Urinary bladder (tissue), 3 donors: ENCODE measurements at regions not wholly inside any gene's neighbourhood (a gene's known extent, or its start where the extent isn't known, plus 50 kb on each side); places are given as distances from the start of the nearest gene placed in this dataset.

Experiments
- DNase-seq: peaks from one replicate; pipeline ENCODE4 v3.0.0-alpha.2; 2015; ENCODE audit errors: extremely low spot score
- H3K27ac ChIP-seq: one replicate; pipeline ENCODE4 v1.5.1; 2013; ENCODE audit warnings: low read depth, mild to moderate bottlenecking, moderate library complexity
- H3K36me3 ChIP-seq: one replicate; pipeline ENCODE4 v1.6.1; 2013; ENCODE audit warnings: mild to moderate bottlenecking, moderate library complexity; ENCODE audit not compliant: insufficient read depth
- H3K4me1 ChIP-seq: one replicate; pipeline ENCODE4 v1.6.1; 2013; ENCODE audit warnings: mild to moderate bottlenecking, moderate library complexity; ENCODE audit not compliant: insufficient read depth
- H3K4me3 ChIP-seq: one replicate; pipeline ENCODE4 v1.5.1; 2013; ENCODE audit warnings: low read depth, low read length
- WGBS: extraction: QIAGEN DNeasy Blood & Tissue Kit; methylation state at CpG from one replicate; pipeline ENCODE4 v1.1.7; 2013; 5-methylcytosine and 5-hydroxymethylcytosine counted together
- donor health status: healthy with polysubstance abuse.
- donor health status: healthy.

DNA sequence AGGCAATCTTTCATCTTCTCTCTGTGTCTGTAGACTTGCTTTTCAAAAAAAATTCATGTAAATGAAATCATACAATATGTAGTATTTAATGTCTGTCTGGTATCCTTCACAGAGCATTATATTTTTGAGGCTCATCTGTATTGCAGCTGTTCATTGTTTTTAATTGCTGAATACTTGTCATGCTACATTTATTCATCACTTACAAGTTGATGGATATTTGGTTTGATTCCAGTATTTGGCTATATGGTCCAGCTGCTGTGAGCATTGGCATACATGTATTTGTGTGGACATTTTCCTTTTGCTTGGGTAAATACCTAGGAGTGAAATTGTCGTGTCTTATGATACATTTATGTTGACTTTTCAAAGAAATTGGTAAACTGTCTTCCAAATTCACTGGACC lies 441.4 kb downstream of the DCDC2C start:
- WGBS, result 68% methylated on average over 1 of the region's 1 CpG
- Histone ChIP-seq H3K4me3 (no peak overlapping the region), H3K36me3 (no peaks in the 10 kb centered on the region), H3K27ac (no peak overlapping the region), H3K4me1 (no peaks in the 10 kb centered on the region)
- no peak for DNase-seq

DNA sequence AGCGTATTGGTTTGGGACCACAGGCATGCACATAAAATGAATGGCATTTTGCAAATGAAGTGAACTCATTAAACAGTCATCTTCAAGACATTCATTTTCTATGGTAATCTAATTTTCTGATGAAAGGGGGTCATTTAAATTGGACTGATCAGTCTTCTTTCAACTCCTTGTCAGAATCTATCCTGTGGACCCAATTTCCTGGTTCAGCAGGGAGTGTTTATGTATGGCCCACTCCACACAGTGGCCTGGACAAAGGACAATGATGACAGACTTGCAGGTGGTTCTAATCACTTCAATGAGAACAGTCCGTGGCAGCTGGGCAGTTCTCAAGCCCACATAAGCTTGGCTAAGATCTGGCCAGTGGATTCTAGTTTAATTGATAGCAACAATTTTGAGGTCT lies 448.1 kb downstream of the DCDC2C start:
- WGBS, result 53% methylated on average over 2 of the region's 2 CpGs
- DNase-seq, result no peak
- no peak overlapping the region for H3K4me3 ChIP-seq
- no peak overlapping the region for H3K27ac ChIP-seq
- no peaks in the 10 kb centered on the region for H3K36me3 ChIP-seq
- H3K4me1 ChIP-seq, result no peaks in the 10 kb centered on the region

DNA sequence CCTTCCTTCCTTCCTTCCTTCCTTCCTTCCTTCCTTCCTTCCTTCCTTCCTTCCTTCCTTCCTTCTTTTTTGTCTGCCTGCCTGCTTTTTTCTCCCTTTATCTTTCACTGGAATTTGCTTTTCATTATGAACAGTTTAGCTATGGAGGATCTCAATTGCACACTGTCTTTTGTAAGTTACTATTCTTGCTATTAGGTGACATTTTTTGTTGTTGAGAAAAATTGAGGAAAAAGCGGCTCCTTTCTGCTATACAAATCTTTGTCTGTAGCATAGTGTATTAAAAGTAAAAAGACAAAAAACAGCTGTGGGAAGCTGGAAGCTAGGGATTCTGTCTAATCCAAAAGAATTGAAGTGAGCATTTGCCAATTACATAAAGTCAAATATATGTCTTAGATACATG lies 448.7 kb downstream of the DCDC2C start:
- Histone ChIP-seq H3K4me1 (no peaks in the 10 kb centered on the region), H3K4me3 (no peak overlapping the region), H3K36me3 (no peaks in the 10 kb centered on the region), H3K27ac (no peak overlapping the region)
- DNase-seq, result no peak
- WGBS, result 62% methylated on average over 1 of the region's 1 CpG

DNA sequence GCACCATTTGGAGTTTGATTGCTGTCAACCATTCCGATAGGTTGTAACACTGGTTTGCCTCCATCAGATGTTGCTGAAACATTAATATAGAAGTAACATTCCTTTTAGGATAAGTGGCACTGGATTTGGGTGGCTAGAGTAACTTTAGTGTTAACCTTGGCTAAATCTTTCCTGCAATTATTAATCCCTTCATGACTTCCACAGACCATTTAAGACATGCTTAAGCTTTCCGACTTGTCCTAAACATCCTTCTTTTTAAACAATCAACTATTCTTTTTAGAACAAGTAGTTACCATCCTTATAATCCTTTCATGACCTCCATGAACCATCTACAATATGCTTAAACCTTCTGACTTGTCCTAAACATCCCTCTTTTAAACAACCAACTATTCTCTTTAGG lies 465.5 kb downstream of the DCDC2C start:
- Histone ChIP-seq H3K27ac (no peak overlapping the region), H3K4me1 (no peaks in the 10 kb centered on the region), H3K4me3 (no peak overlapping the region), H3K36me3 (no peaks in the 10 kb centered on the region)
- DNase-seq, result no peak
- 87% methylated on average over 2 of the region's 2 CpGs for WGBS

DNA sequence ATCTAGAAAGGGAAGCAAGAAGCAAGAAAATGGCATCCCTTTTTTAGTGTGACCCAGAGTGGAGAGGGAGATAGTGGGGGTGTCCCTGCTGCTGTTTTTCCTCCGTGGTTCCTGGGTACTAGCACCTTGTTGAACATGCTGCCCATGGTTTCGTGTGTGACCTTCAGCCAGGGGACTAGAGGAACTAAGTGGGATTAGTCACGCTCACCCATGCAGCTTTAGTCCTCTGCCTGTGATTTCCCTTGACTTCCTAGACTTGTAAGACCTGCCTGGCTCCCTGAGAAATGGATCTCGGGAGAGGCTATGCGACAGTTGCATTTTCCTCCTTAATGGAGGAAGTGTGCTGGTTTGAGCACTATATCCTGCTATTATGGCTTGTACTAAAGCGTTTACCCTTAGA lies 471.4 kb downstream of the DCDC2C start:
- no peaks in the 10 kb centered on the region for H3K36me3 ChIP-seq
- 75% methylated on average over 6 of the region's 6 CpGs for WGBS
- H3K27ac ChIP-seq, result no peak overlapping the region
- no peak overlapping the region for H3K4me3 ChIP-seq
- no peaks in the 10 kb centered on the region for H3K4me1 ChIP-seq
- DNase-seq, result no peak

DNA sequence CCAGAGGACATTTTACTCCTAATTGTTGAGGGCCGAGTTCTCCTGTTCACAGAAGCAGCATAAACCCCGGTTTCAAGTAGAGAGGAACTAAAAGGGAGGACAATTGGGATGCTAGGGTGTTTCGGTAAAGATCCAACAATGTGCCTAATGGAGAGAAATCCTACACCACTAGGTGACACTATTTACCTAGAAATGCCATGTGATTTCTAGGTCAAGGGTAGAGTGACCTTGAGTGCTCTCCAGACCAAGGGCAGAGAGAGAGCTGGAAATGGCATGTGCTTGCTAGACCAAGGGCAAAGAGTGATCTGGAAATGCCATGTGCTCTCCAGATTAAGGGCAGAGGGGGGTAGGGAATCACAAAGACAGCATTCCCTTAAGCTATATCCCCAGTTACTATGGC lies 472.0 kb downstream of the DCDC2C start:
- 84% methylated on average over 3 of the region's 3 CpGs for WGBS
- no peak overlapping the region for H3K4me3 ChIP-seq
- H3K36me3 ChIP-seq, result no peaks in the 10 kb centered on the region
- no peak for DNase-seq
- H3K4me1 ChIP-seq, result no peaks in the 10 kb centered on the region
- H3K27ac ChIP-seq, result no peak overlapping the region

DNA sequence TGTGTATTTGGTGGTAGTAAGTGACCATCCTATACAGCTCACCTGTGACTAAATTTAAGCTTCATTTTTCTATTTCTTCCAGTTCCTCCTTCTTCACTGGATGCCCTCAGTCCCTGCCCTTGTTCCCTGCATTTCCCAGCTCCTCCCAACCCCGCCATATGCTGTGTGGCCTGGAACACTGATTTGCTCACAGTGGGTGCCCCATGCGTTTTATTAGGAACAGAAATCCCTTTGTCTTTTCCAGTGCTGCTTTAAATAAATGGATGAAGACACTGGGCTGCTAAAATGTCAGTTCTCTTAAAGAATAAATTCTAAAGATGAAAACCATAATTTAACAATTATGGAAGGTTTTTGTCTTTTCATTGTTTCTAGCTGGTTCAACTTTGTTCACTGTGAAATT lies 477.3 kb downstream of the DCDC2C start:
- DNase-seq, result no peak
- Histone ChIP-seq H3K36me3 (no peaks in the 10 kb centered on the region), H3K27ac (no peak overlapping the region), H3K4me3 (no peak overlapping the region), H3K4me1 (no peaks in the 10 kb centered on the region)
- WGBS, result 61% methylated on average over 2 of the region's 2 CpGs

DNA sequence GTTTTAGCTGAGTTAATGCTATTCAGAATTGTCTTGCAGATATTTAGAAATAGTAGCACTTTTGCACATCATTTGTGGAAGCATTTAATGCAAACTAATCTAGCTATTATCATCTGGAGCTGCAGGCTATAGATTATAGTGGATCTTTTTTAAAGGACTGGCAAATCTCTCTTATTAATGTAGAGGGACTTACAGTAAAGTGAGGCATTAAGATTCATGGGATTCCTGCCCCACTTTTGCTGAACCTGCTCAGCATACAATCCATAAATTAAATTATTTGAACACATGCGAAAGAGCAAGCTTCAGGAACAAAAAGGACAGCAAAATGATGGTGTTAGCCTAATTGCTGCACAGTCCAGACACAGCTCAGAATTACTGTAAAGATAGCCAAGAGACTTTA lies 477.7 kb downstream of the DCDC2C start:
- Histone ChIP-seq H3K27ac (no peak overlapping the region), H3K36me3 (no peaks in the 10 kb centered on the region), H3K4me1 (no peaks in the 10 kb centered on the region), H3K4me3 (no peak overlapping the region)
- no peak for DNase-seq
- 70% methylated on average over 1 of the region's 1 CpG for WGBS

DNA sequence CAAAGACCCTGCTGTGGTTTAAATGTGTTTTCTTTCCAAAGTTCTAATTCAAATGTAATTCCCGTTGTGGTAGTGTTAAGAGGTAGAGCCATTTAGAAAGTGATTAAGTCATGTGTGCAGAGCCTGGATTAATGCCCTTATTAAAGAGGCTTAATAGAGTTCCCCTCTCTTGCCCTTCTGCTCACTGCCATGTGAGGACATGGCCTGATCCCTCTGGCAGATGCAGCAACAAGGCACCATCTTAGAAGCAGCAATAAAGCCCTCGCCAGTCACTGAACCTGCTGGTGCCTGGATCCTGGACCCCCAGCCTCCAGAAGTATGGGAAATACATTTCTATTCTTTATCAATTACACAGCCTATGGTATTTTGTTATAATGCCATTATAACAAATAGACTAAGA lies 485.2 kb downstream of the DCDC2C start:
- H3K4me1 ChIP-seq, result no peaks in the 10 kb centered on the region
- no peak overlapping the region for H3K27ac ChIP-seq
- H3K4me3 ChIP-seq, result no peak overlapping the region
- no peak for DNase-seq
- 87% methylated on average over 2 of the region's 2 CpGs for WGBS
- no peaks in the 10 kb centered on the region for H3K36me3 ChIP-seq

DNA sequence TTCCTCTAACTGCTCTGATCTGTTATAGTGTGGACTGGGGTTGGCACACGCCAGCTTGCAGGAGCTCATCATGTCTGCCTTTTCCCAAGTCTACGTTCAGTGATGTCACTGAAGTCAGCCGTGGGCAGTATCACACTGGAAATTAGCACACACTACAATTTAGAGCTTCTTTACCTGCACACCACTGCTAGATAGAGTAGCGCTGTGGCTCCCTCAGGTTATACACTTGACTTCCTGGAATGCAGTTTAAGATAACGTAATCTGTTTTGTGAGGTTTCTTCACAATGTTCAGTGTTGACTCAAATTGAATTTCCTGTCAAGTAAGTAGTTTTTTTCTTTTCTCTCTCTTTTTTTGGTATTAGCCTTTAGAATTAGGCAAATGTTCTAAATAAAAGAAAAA lies 487.2 kb downstream of the DCDC2C start:
- no peak overlapping the region for H3K4me3 ChIP-seq
- no peak overlapping the region for H3K27ac ChIP-seq
- no peak for DNase-seq
- H3K4me1 ChIP-seq, result no peaks in the 10 kb centered on the region
- 72% methylated on average over 5 of the region's 5 CpGs for WGBS
- no peaks in the 10 kb centered on the region for H3K36me3 ChIP-seq

DNA sequence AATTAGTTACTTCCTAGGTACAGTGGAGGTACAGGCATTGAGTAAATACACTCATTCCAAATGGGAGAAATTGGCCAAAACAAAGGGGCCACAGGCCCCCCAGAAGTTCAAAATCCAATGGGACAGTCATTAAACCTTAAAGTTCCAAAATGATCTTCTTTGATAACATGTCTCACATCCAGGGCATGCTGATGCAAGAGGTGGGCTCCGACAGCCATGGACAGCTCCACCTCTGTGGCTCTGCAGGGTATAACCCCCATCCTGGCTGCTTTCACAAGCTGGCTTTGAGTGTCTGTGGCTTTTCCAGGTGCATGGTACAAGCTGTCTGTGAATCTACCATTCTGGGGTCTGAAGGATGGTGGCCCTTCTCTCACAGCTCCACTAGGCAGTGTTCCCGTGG lies 488.7 kb downstream of the DCDC2C start:
- Histone ChIP-seq H3K4me3 (no peak overlapping the region), H3K27ac (no peak overlapping the region), H3K36me3 (no peaks in the 10 kb centered on the region), H3K4me1 (no peaks in the 10 kb centered on the region)
- no peak for DNase-seq
- WGBS, result 85% methylated on average over 2 of the region's 2 CpGs

DNA sequence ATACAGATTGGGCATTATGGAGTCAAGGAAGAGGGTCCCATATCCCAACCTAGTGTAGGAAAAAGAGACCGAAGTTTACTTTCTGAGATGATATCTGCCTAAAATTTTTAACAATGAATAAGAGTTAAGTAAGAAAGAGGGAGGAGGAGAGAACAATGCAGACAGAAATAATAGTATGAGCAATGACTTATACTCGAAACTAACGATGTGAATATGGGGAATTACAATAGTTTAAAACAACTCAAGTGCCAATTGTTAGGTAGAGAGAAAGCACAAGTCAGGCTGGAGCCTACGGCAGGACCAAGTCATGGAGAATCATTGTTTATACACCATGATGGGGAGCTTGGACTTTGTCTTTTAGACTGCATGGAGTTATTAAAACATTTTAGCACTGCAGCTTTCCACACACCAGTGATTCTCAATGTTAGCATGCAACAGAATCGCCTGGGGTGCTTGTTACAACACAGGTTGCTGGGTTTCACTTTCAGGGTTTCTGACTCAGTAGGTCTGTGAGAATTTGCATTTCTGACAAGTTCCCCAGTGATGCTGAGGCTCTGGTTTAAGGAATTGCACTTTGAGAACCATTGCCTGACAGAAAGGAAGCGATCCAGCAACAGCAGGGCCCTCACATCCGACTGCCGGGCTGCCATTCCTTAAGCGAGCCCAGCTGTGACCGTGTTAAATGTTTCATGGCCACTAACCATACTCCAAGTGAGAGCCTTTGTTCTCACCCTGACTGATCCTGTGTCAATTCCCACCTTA lies 511.2 kb downstream of the DCDC2C start:
- DNase-seq, result no peak
- H3K36me3 ChIP-seq, result no peaks in the 10 kb centered on the region
- H3K4me1 ChIP-seq, result no peaks in the 10 kb centered on the region
- H3K4me3 ChIP-seq, result no peak overlapping the region
- 69% methylated on average over 10 of the region's 10 CpGs for whole genome bisulfite sequencing
- H3K27ac ChIP-seq, result no peak overlapping the region

DNA sequence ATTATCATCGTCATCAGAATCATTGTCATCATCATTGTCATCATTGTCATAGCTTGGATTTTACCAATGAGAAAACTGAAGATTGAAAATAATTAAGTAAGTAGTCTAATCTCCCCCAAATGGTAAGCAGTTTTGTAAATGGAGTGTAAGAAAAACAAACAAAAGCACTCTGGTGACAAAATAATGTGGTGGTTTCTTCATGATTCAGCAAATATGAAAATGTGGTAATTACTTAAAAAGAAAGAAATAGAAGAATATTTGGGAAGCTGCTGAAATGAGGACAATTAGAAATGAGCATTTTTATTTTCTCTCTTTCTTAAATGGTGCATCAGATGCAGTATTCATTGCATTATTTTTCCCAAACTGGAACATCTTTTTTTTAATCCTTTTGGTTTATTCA lies 514.4 kb downstream of the DCDC2C start:
- H3K4me1 ChIP-seq, result no peaks in the 10 kb centered on the region
- 78% methylated on average over 1 of the region's 1 CpG for WGBS
- DNase-seq, result no peak
- no peak overlapping the region for H3K4me3 ChIP-seq
- no peak overlapping the region for H3K27ac ChIP-seq
- H3K36me3 ChIP-seq, result no peaks in the 10 kb centered on the region

DNA sequence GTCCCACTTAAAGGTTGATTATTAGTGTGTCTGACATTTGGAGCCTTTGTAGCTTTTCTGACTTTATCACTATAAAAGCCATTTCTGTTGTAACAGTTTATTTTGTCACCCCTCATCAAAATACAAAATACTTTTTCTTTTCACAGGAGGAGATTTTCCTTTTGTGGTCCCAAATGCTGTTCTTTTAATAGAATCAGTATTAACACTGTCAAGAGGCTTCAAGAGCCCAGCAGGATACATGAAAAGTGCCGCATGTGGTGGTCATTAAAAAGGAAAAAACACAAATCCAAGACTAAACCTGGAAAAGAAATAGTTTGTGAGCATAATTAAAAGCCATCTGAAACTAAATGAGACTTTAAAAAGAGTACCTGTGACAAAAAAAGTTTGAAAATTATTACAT lies 515.7 kb downstream of the DCDC2C start:
- Histone ChIP-seq H3K4me1 (no peaks in the 10 kb centered on the region), H3K4me3 (no peak overlapping the region), H3K27ac (no peak overlapping the region), H3K36me3 (no peaks in the 10 kb centered on the region)
- no peak for DNase-seq
- WGBS, result 59% methylated on average over 1 of the region's 1 CpG

DNA sequence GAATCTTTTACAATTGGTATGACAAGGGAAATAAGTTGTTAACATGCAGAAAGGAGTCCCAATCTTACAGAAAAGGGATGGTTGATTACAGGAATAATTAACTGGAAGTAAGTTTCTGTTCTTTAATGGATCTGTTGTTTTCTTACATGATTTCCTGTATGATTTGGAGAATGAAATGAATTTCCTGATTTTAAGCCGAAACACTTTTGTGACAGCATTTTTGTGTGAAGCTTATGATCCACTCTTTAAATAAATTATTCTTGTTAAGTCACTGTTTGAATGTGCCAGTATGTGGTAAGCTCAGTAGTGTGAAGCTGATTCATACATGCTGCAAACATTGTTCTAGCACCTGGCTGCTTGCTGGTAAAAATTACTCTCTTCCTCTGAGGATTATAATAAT lies 516.2 kb downstream of the DCDC2C start:
- no peak for DNase-seq
- 70% methylated on average over 1 of the region's 1 CpG for WGBS
- Histone ChIP-seq H3K36me3 (no peaks in the 10 kb centered on the region), H3K27ac (no peak overlapping the region), H3K4me1 (no peaks in the 10 kb centered on the region), H3K4me3 (no peak overlapping the region)
